Mesenteric fat pad (tissue), 1 donor: ENCODE measurements at regions not wholly inside any gene's neighbourhood (a gene's known extent, or its start where the extent isn't known, plus 50 kb on each side); places are given as distances from the start of the nearest gene placed in this dataset.

Experiments
- DNase-seq: peaks from one replicate; pipeline ENCODE4 v3.0.0-alpha.2; 2020; ENCODE audit warnings: low spot score
- donor health status: DM: yes; HTN: yes; CAD: no.

DNA sequence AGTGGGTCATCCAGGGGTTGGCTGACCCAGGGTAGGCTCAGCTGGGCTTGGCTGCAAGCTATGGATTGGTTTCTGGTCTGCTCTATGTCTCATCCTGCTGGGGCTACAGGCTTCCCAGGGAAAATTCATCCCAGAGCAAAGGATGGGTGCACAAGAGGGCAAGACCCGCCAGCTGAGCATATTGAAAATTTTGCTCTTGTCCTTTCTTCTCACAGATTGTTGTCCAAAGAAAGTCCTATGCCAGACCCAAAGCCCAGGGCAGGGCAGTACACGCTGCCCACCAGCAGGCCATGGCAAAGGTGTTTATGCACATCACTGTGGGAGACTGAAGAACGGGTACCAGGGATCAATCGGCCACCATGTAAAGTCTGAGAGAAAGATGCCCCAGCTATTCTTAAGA is 95.3 kb upstream of the PARP11 start:
- DNase-seq = no peak

DNA sequence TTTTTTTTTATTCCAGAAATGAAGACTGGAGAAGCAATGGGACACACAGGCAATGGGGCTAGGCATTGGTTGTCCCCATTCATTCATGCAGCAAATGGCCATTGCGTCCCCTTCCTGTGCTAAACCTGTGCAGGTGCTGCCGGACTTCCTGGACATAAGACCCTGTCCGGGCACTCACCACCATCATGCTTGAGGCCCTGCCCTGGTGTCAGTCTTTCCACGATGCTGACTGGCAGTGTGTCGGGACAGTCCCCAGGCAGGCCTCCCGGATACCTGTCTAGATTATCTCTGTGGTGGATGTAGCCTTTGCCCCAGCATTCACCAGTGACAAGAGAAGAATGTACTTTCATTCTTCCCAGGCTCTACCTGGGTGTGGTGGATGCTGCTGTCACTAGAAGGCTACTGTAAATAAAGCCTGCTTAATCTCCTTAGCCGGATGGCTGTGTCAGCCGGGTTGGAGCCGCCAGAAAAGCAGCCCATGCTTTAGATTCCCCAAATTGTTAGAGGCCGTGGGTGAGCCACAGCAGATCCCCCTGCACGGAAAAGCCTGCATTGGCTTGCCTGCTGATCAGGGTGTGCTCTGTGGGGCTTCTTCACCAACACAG is 94.5 kb upstream of the PARP11 start:
- no peak for DNase-seq

GRCh38 chr12:3966376-3966775 is 93.2 kb upstream of the PARP11 start:
- no peak for DNase-seq

GRCh38 chr12:3965046-3965445 is 91.8 kb upstream of the PARP11 start:
- no peak for DNase-seq

DNA sequence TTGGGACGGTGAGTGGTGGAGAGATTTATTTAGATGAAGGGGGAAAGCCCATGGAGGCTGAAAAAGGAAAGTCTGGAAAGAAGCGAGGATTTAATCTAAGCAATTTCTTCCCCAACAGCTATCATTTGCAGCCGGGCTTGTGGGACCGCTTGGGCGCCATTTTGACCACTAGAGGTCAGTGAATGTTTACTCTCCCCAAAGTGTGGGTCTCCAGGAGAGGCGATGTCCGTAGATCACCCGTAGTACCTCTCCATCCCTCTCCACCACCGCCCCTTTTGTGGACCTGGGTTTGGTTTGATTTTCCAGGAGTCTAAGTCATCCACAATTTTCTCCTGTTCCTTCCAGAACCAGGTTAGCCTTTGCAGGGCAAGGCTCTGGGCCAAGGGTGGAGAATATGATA is 91.2 kb upstream of the PARP11 start:
- DNase-seq = no peak

- DNase-seq = no peak
Measured at GRCh38 chr12:3962631-3963483, 89.7 kb upstream of the PARP11 start.

GRCh38 chr12:3961591-3961990 is 88.4 kb upstream of the PARP11 start:
- DNase-seq = no peak

DNA sequence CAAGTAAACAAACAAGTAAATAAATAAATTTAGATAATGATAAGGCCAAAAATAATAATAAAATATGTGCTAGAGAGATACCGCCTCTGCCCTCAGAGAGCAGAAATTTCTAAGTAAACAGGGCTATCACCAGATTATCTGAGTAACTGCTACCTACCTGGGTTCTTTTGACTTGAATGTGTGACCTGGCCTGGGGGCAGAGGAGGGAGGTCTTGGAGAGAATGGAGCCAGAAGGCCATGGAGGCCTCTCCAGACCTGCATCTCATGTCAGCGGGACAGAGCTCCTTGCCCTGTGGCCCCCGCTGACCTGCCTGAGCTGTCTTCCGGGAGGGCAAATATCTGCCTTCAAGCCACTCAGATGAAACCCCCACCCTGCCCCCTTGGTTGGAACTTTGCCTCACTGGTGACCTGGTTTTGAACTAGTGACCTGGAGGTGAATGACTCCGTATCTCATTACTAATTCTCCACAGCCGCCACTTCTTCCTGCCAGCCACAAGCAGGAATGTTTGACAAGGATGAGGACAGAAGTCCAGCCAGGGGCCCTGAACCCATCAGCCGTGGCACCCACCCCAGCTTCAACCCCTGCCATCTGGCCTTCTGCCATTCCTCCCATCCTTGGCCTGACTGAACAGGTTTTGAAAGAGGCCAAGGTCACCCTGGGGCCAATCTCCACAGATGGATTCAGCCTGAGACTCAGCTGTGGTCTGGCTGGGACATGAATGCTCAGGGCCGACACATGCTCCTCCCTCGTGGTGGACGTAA is 86.8 kb upstream of the PARP11 start:
- DNase-seq = no peak

- DNase-seq = no peak
Measured at GRCh38 chr12:3958534-3958933, 85.3 kb upstream of the PARP11 start.

GRCh38 chr12:3951380-3952135 is 78.4 kb upstream of the PARP11 start:
- no peak for DNase-seq

GRCh38 chr12:3950714-3951320 is 77.6 kb upstream of the PARP11 start:
- DNase-seq = no peak

DNA sequence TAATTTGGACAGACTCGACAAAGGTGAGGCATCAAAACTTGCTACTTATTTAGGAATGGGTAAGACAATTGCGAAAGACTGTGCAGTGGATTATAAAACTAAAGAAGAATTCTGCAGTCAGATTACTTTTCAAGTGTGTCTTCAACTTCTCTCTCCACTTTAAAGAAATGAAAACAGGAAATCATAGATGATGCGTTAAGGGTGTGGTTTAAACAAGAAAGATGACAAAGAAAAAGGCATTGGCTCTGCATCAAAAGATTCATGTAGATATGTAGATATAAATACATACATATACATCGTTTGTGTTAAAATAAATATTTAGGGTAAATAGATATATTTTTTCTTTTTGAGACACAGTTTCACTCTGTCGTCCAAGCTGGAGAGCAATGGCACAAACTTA is 74.6 kb upstream of the PARP11 start:
- no peak for DNase-seq

GRCh38 chr12:3945671-3946070 is 72.5 kb upstream of the PARP11 start:
- DNase-seq = no peak

DNA sequence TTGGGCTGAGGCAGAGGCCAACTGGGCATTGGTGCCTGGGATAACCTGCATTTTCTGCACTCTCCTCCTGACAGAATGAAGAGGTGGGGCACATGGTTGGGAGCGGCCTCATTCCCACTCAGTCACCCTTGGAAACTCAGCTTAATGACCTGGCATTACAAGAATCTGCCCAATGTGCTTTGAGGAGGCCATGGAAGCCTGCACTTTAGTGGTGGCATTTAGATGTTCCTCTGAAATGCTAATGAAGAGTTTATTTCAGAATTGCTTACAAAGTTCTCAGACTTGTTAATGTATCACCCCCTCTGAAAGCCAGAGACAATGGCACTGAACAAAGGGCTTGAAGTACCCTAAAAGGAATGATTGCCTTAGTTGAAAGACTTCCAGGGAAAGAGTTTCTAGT is 71.4 kb upstream of the PARP11 start:
- DNase-seq = no peak

DNA sequence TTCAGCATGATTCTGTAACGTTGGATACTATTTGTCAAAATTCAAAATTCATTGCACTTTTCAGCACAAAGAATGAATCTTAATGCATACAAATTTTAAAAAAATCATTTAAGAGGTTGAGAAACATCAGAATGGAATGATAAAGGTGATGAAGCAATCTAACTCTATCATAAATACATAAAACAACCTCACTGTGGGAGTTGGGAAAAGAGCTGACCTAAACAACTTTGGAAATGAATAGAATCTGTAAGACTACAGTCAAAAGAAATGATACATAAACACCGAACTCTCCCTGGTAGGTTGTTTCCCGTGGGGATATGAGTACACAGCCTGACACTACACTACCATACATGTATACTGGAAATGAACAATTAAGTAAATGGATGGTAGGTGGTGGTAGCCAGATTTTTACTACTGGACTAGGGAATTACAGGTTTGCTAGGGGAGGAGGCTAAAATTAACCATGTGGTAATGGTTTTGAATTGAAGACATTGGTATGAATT is 64.9 kb upstream of the PARP11 start:
- DNase-seq = no peak

- DNase-seq = no peak
Measured at GRCh38 chr12:3935078-3935477, 61.9 kb upstream of the PARP11 start.

GRCh38 chr12:3933819-3934192 is 60.6 kb upstream of the PARP11 start:
- DNase-seq = no peak

GRCh38 chr12:3933074-3933818 is 60.0 kb upstream of the PARP11 start:
- DNase-seq = no peak

DNA sequence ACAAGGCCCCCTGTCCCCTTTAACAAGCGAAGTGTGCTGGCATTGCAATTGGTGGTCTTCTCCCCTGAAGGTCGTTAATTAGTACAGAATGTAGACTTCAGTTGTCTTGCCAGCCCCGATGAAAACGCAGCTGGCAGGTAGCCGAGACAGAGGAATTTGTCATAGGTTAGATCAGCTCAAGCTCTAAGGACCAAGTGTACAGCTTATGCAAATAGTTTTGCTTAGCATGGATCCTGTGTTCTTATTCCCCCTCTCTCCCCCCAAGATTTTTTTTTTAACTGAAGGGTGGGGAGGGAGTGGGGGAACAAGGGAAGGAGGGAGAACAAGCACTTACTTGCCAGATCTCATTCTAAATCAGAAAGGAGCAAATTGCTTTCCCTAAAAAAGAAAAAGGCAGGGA is 58.6 kb upstream of the PARP11 start:
- no peak for DNase-seq

DNA sequence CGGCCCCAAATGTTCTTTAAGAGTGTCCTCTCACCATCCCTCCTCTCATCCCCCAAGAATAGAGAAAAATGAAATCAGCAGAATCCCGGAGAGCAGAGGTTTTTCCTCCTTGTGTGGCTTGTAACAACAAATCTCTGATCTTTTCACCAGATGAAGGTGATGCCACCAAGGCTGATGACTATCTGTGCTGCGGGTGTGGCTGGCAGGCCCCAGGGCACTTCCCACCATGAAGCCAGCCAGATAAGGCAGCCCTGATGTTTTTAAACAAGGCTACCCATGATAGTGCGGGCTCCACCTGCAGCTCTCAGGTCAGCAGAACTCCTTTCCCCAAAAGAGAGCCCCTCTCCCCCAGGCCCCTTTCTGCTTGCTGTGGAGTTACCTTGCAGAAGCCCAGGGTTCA is 58.0 kb upstream of the PARP11 start:
- no peak for DNase-seq
